OCI-LY1 (cell line): ENCODE measurements at regions not wholly inside any gene's neighbourhood (a gene's known extent, or its start where the extent isn't known, plus 50 kb on each side); places are given as distances from the start of the nearest gene placed in this dataset.

ENCODE experiments used
- EZH2 ChIP-seq: fragments of 200-600 bp; sonication (generic), shearing (Covaris generic); IDR thresholded peaks from 2 replicates; pipeline ENCODE4 v1.8.0; 2017; ENCODE audit warnings: borderline replicate concordance, mixed run types, mild to moderate bottlenecking, antibody characterized with exemption, low read length, moderate library complexity, mixed read lengths
- TF ChIP-seq, protein P1 (sequence below): fragments of 200-600 bp; sonication (generic), shearing (Covaris generic); IDR thresholded peaks from 2 replicates; pipeline ENCODE4 v1.5.1; 2017; ENCODE audit warnings: mild to moderate bottlenecking, antibody characterized with exemption, low read length, moderate library complexity, mixed read lengths

DNA sequence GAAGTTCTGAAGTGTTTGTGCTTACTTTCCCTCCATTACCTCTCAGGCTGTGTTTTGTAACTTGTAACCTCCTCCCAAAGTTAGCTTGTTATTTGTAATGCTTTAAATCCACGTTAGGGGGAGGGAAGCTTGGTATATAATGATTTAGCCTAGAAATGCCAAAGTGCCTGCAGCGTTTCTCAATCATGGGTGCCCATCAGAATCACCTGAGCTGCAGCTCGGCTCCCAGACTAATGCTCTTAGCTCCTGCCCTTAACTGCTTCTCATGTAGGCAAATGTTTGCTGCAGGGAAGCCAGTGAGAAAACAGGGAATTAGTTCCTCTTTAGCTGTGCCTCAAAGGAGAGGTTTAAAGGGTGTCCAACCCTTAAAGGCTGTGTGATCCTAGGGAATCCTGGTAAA is 219.2 kb upstream of the NAALADL2 start:
- TF ChIP-seq, protein P1, sequence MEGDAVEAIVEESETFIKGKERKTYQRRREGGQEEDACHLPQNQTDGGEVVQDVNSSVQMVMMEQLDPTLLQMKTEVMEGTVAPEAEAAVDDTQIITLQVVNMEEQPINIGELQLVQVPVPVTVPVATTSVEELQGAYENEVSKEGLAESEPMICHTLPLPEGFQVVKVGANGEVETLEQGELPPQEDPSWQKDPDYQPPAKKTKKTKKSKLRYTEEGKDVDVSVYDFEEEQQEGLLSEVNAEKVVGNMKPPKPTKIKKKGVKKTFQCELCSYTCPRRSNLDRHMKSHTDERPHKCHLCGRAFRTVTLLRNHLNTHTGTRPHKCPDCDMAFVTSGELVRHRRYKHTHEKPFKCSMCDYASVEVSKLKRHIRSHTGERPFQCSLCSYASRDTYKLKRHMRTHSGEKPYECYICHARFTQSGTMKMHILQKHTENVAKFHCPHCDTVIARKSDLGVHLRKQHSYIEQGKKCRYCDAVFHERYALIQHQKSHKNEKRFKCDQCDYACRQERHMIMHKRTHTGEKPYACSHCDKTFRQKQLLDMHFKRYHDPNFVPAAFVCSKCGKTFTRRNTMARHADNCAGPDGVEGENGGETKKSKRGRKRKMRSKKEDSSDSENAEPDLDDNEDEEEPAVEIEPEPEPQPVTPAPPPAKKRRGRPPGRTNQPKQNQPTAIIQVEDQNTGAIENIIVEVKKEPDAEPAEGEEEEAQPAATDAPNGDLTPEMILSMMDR = no peak
- no peak for TF ChIP-seq EZH2
